ENCODE measurements at regions not wholly inside any gene's neighbourhood (a gene's known extent, or its start where the extent isn't known, plus 50 kb on each side); places are given as distances from the start of the nearest gene placed in this dataset.

- TF ChIP-seq POLR2A (IDR thresholded peaks at IDR 0.05; ENCODE audit: low read depth, low read length) (no peak), POLR2AphosphoS5 (IDR thresholded peaks at IDR 0.05; ENCODE audit: low read depth, low read length) (no peak)
Observed at GRCh38 chr9:82126256-82126655, 137.7 kb downstream of the SPATA31D1 start.

Measured in GM12891 (cell line).